ENCODE measurements at regions not wholly inside any gene's neighbourhood (a gene's known extent, or its start where the extent isn't known, plus 50 kb on each side); places are given as distances from the start of the nearest gene placed in this dataset.

GRCh38 chr12:98297538-98297937, 217.9 kb upstream of the TMPO start:
- TF ChIP-seq GATA2 (IDR thresholded peaks at IDR 0.05; ENCODE audit: low read depth, low read length): no peak
- no peak for TF ChIP-seq GATA3 (IDR thresholded peaks at IDR 0.05; ENCODE audit: low read depth, low read length)

Measured in SH-SY5Y (cell line).